ENCODE measurements at regions not wholly inside any gene's neighbourhood (a gene's known extent, or its start where the extent isn't known, plus 50 kb on each side); places are given as distances from the start of the nearest gene placed in this dataset.

DNA sequence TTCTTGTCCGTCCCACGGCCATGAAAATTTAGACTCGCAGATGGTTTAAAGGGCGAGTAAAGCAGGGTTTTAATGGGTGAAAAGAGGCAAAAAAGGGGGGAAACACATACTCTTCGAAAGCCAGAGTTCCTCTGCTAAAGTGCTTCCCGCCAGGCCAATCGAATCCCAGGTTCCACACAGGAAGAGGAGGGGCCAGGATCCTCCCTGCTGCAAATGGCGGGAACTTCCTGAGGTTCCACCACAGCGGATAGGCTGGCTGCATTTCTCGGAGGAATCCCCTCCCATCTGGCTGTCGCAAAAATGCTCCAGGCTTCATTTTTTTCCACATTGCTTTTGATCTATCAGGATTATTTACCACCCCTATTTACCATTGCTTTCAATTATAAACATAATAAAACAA, 670.1 kb upstream of the CA10 start:
- no peak for DNase-seq
- H3K27ac Mint-ChIP-seq, result no peak overlapping the region
- peaks cover 3% of the 10 kb centered on the region for H3K9me3 Mint-ChIP-seq (ENCODE audit: low read depth)
- no peak overlapping the region for H3K4me3 Mint-ChIP-seq
- ChIA-PET POLR2A (no interaction called here), CTCF (no interaction called here)
- H3K36me3 Mint-ChIP-seq (ENCODE audit: low read depth), result no peaks in the 10 kb centered on the region
- ATAC-seq, result no peak
- intact Hi-C loops (cut with DNase I, micrococcal nuclease), result no loop called here
- no peaks in the 10 kb centered on the region for H3K4me1 Mint-ChIP-seq
- H3K27me3 Mint-ChIP-seq, result no peaks in the 10 kb centered on the region

DNA sequence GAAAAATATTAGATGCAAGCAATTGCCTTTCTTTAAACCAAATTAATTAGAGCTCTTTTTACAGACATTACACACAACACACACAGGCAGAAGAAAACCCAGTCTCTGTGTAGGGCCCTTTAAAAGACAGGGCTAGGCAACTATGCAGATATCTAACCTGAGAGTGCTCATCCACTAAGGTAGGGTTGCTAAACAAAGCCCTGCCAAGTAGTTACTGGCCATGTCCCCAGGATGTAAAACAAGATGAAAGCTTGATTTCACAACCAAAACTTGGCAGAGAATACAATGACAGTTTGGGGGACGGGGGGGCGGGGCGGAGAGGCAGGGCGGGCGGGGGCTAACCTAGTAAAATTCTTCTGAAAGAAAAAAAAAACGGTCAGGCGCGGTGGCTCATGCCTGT, 669.0 kb upstream of the CA10 start:
- Mint-ChIP-seq H3K27me3 (no peaks in the 10 kb centered on the region), H3K27ac (no peak overlapping the region), H3K4me3 (no peak overlapping the region), H3K36me3 (ENCODE audit: low read depth) (no peaks in the 10 kb centered on the region), H3K4me1 (no peaks in the 10 kb centered on the region), H3K9me3 (ENCODE audit: low read depth) (no peaks in the 10 kb centered on the region)
- ChIA-PET POLR2A (no interaction called here), CTCF (no interaction called here)
- DNase-seq (no peak), ATAC-seq (no peak)
- intact Hi-C loops (cut with DNase I, micrococcal nuclease), result loop anchor here in 1 of 2 experiments (2.0 kb wide), 1 partner anchor 21 kb away; no protein-coding TSS in a partner anchor

DNA sequence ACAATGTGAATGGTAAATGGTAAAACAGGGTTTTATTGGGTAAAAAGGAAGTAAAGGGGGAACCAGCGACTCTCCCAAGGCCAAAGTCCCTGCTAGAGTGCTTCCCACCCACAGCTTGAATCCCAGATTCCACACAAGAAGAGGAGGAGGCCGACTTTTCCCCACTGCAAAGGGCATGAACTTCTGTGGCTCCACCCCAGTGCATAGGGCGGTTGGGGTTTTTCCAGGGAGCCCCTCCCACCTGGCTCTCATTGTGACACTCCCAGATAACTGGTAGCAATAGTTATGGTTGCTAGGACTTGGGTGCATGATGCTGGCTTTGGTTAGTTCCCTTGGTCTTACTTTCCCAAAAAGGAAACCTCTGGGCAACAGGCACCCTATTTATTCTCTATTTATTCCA, 666.0 kb upstream of the CA10 start:
- ATAC-seq (no peak), DNase-seq (no peak)
- H3K27me3 Mint-ChIP-seq, result no peaks in the 10 kb centered on the region
- no peaks in the 10 kb centered on the region for H3K9me3 Mint-ChIP-seq (ENCODE audit: low read depth)
- intact Hi-C loops (cut with DNase I, micrococcal nuclease), result loop anchor here in 1 of 2 experiments (5.0 kb wide), 2 partner anchors 37 to 52 kb away; no protein-coding TSS in a partner anchor
- no peaks in the 10 kb centered on the region for H3K4me1 Mint-ChIP-seq
- H3K36me3 Mint-ChIP-seq (ENCODE audit: low read depth), result no peaks in the 10 kb centered on the region
- CTCF ChIA-PET, result no interaction called here
- H3K4me3 Mint-ChIP-seq, result no peak overlapping the region
- POLR2A ChIA-PET, result no interaction called here
- H3K27ac Mint-ChIP-seq, result no peak overlapping the region

GRCh38 chr17:52823155-52823554, 664.6 kb upstream of the CA10 start:
- Mint-ChIP-seq H3K4me1 (no peaks in the 10 kb centered on the region), H3K27ac (no peak overlapping the region), H3K4me3 (no peak overlapping the region), H3K9me3 (ENCODE audit: low read depth) (peaks cover 2% of the 10 kb centered on the region), H3K36me3 (ENCODE audit: low read depth) (no peaks in the 10 kb centered on the region), H3K27me3 (no peaks in the 10 kb centered on the region)
- ChIA-PET CTCF (no interaction called here), POLR2A (no interaction called here)
- intact Hi-C loops (cut with DNase I, micrococcal nuclease), result loop anchor here in 1 of 2 experiments (5.0 kb wide), 2 partner anchors 36 to 51 kb away; no protein-coding TSS in a partner anchor
- no peak for DNase-seq
- no peak for ATAC-seq

DNA sequence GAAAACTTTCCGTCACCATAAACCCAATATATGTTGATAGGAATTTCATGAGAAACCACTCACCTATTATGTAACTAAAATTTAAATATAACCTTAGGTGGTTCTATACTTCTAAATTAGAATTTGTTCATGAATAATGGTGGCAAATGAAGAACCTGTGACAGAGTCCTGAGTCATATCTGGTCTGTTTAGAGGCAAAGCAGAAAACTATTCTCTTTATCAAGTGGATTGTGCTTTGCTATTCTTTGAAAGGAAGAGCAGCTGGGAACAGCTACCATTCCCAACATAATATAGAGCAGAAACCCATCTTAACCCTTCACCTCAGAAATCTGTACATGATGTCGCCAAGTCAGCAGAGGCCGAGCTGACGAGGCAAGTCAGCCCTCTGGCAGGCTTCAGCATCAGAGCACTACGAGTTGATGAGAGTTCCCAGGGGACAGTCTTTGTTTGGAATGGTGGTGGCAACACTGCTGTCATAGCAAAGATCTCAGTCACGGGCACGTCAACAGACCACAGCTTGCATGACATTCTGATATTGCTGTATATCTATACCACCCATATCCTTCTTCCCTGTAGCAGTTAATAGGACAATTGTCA, 631.9 kb upstream of the CA10 start:
- no peaks in the 10 kb centered on the region for H3K4me1 Mint-ChIP-seq

GRCh38 chr17:52789829-52790228, 631.3 kb upstream of the CA10 start:
- Mint-ChIP-seq H3K27me3 (no peaks in the 10 kb centered on the region), H3K27ac (no peak overlapping the region), H3K4me3 (no peak overlapping the region), H3K9me3 (ENCODE audit: low read depth) (no peaks in the 10 kb centered on the region), H3K4me1 (no peaks in the 10 kb centered on the region), H3K36me3 (ENCODE audit: low read depth) (no peaks in the 10 kb centered on the region)
- intact Hi-C loops (cut with DNase I, micrococcal nuclease), result loop anchor here in 1 of 2 experiments (5.0 kb wide), 1 partner anchor 32 kb away; no protein-coding TSS in a partner anchor
- DNase-seq, result no peak
- no peak for ATAC-seq
- POLR2A ChIA-PET, result no interaction called here
- CTCF ChIA-PET, result no interaction called here

More for the DNA sequence above, 631.9 kb upstream of the CA10 start:
- H3K27ac Mint-ChIP-seq, result no peak overlapping the region
- no peak for DNase-seq
- no peak overlapping the region for H3K4me3 Mint-ChIP-seq
- H3K27me3 Mint-ChIP-seq, result no peaks in the 10 kb centered on the region
- no peaks in the 10 kb centered on the region for H3K9me3 Mint-ChIP-seq (ENCODE audit: low read depth)
- POLR2A ChIA-PET, result no interaction called here
- CTCF ChIA-PET, result no interaction called here
- H3K36me3 Mint-ChIP-seq (ENCODE audit: low read depth), result no peaks in the 10 kb centered on the region
- intact Hi-C loops (cut with DNase I, micrococcal nuclease), result no loop called here
- ATAC-seq, result no peak

- Mint-ChIP-seq H3K36me3 (ENCODE audit: low read depth) (no peaks in the 10 kb centered on the region), H3K4me1 (no peaks in the 10 kb centered on the region), H3K27me3 (no peaks in the 10 kb centered on the region), H3K27ac (no peak overlapping the region), H3K9me3 (ENCODE audit: low read depth) (peaks cover 3% of the 10 kb centered on the region), H3K4me3 (no peak overlapping the region)
- no peak for ATAC-seq
- DNase-seq, result no peak
- intact Hi-C loops (cut with DNase I, micrococcal nuclease), result no loop called here
- ChIA-PET CTCF (no interaction called here), POLR2A (no interaction called here)
Measured at GRCh38 chr17:52776234-52776633, 617.7 kb upstream of the CA10 start.

GRCh38 chr17:52762794-52763167, 604.3 kb upstream of the CA10 start:
- Mint-ChIP-seq H3K27me3 (no peaks in the 10 kb centered on the region), H3K4me3 (no peak overlapping the region), H3K4me1 (no peaks in the 10 kb centered on the region), H3K36me3 (ENCODE audit: low read depth) (no peaks in the 10 kb centered on the region), H3K27ac (no peak overlapping the region), H3K9me3 (ENCODE audit: low read depth) (peaks cover 8% of the 10 kb centered on the region)
- intact Hi-C loops (cut with DNase I, micrococcal nuclease), result no loop called here
- no peak for ATAC-seq
- DNase-seq, result no peak
- ChIA-PET CTCF (no interaction called here), POLR2A (no interaction called here)

DNA sequence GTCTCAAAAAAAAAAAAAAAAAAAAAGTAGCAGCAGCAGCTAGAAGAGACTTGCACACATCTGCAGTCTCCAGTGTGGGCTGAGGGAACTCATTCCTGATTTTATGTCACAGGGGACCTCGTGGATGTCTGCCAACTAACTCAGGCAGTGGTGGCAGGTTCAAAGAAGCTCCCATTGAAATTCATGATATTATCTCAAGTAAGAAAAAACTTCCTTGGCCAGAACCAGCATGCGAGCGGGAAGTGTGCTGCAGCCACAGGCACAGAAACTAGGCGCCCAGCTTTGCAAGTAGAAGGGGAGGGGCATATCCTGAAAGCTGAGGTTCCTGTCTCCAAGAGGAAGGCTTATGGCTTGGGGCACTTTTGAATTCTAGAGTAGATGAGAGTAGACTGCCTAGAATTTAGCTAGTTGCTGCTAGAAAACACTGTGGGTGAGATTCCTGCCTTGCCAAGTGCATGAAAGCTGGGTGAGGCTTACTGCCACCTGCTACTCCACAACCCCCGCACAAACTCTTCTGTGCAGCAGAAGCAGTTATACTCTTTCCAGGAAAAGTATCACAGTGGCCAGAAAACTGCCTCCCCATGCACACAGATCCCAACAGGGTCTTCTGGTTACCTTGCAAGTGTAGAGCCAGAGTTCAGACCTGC, 603.8 kb upstream of the CA10 start:
- ChIA-PET CTCF (no interaction called here), POLR2A (no interaction called here)
- intact Hi-C loops (cut with DNase I, micrococcal nuclease), result no loop called here
- Mint-ChIP-seq H3K36me3 (ENCODE audit: low read depth) (no peaks in the 10 kb centered on the region), H3K4me3 (no peak overlapping the region), H3K9me3 (ENCODE audit: low read depth) (peaks cover 8% of the 10 kb centered on the region), H3K27ac (no peak overlapping the region), H3K27me3 (no peaks in the 10 kb centered on the region), H3K4me1 (no peaks in the 10 kb centered on the region)
- DNase-seq (no peak), ATAC-seq (no peak)

- ChIA-PET POLR2A (no interaction called here), CTCF (no interaction called here)
- DNase-seq (no peak), ATAC-seq (no peak)
- H3K36me3 Mint-ChIP-seq (ENCODE audit: low read depth), result no peaks in the 10 kb centered on the region
- H3K27ac Mint-ChIP-seq, result no peak overlapping the region
- intact Hi-C loops (cut with DNase I, micrococcal nuclease), result loop anchor here in 1 of 2 experiments (5.0 kb wide), 1 partner anchor 53 kb away; no protein-coding TSS in a partner anchor
- H3K27me3 Mint-ChIP-seq, result no peaks in the 10 kb centered on the region
- H3K4me3 Mint-ChIP-seq, result no peak overlapping the region
- peaks cover 2% of the 10 kb centered on the region for H3K9me3 Mint-ChIP-seq (ENCODE audit: low read depth)
- H3K4me1 Mint-ChIP-seq, result no peaks in the 10 kb centered on the region
Measured at GRCh38 chr17:52759864-52760263, 601.4 kb upstream of the CA10 start.

DNA sequence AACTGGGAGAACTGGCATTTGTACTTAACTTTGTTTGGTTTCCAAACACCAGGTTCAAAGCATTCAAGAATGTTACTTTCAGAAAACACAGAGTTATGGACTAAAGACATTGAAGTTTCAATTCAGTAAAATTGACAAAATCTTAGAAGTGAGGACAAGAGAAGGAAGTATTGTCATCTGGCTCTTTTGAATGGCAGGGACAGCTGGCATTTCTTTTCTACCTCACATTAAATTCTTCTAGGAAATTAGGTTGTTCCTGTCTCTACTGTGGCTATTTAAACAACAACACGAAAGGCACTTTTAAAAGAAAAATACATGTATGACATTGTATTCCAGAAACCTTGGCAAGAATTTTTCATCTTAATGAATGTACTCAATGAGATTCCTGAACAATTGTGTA, 600.0 kb upstream of the CA10 start:
- H3K9me3 Mint-ChIP-seq (ENCODE audit: low read depth), result peaks cover 2% of the 10 kb centered on the region
- DNase-seq (no peak), ATAC-seq (no peak)
- no peaks in the 10 kb centered on the region for H3K4me1 Mint-ChIP-seq
- H3K36me3 Mint-ChIP-seq (ENCODE audit: low read depth), result no peaks in the 10 kb centered on the region
- no peaks in the 10 kb centered on the region for H3K27me3 Mint-ChIP-seq
- no peak overlapping the region for H3K4me3 Mint-ChIP-seq
- ChIA-PET POLR2A (no interaction called here), CTCF (no interaction called here)
- no peak overlapping the region for H3K27ac Mint-ChIP-seq
- intact Hi-C loops (cut with DNase I, micrococcal nuclease), result loop anchor here in 1 of 2 experiments (5.0 kb wide), 1 partner anchor 51 kb away; no protein-coding TSS in a partner anchor

- ATAC-seq (no peak), DNase-seq (no peak)
- H3K36me3 Mint-ChIP-seq (ENCODE audit: low read depth), result no peaks in the 10 kb centered on the region
- intact Hi-C loops (cut with DNase I, micrococcal nuclease), result loop anchor here in 1 of 2 experiments (5.0 kb wide), 1 partner anchor 49 kb away; no protein-coding TSS in a partner anchor
- peaks cover 2% of the 10 kb centered on the region for H3K9me3 Mint-ChIP-seq (ENCODE audit: low read depth)
- CTCF ChIA-PET, result no interaction called here
- H3K4me1 Mint-ChIP-seq, result no peaks in the 10 kb centered on the region
- H3K27ac Mint-ChIP-seq, result no peak overlapping the region
- H3K27me3 Mint-ChIP-seq, result no peaks in the 10 kb centered on the region
- no peak overlapping the region for H3K4me3 Mint-ChIP-seq
- POLR2A ChIA-PET, result no interaction called here
Measured at GRCh38 chr17:52756746-52757145, 598.2 kb upstream of the CA10 start.
